Muscle layer of colon (tissue), 2 donors: ENCODE measurements at regions not wholly inside any gene's neighbourhood (a gene's known extent, or its start where the extent isn't known, plus 50 kb on each side); places are given as distances from the start of the nearest gene placed in this dataset.

ENCODE experiments used
- H3K27ac ChIP-seq: one replicate; pipeline ENCODE4 v1.7.0; 2013; ENCODE audit warnings: low read depth, mild to moderate bottlenecking, low read length, moderate library complexity
- H3K27me3 ChIP-seq, 2 donors: one replicate each; pipeline ENCODE4 v1.7.0; 2013; ENCODE audit warnings: low read length in 2 of 2, mild to moderate bottlenecking in 2 of 2; ENCODE audit not compliant: insufficient read depth in 2 of 2, control insufficient read depth in 1 of 2
- H3K36me3 ChIP-seq: one replicate; pipeline ENCODE4 v1.7.0; 2013; ENCODE audit warnings: mild to moderate bottlenecking, low read length; ENCODE audit not compliant: insufficient read depth
- H3K4me1 ChIP-seq: one replicate; pipeline ENCODE4 v1.7.0; 2013; ENCODE audit warnings: mild to moderate bottlenecking, low read length; ENCODE audit not compliant: insufficient read depth
- H3K4me3 ChIP-seq, 2 donors: one replicate each; pipeline ENCODE4 v1.7.0; 2013; ENCODE audit warnings: low read length in 2 of 2, low read depth in 1 of 2, mild to moderate bottlenecking in 1 of 2, moderate library complexity in 1 of 2
- H3K9ac ChIP-seq: one replicate; pipeline ENCODE4 v1.7.0; 2013; ENCODE audit warnings: low read length
- H3K9me3 ChIP-seq: one replicate; pipeline ENCODE4 v1.7.0; 2013; ENCODE audit warnings: mild to moderate bottlenecking, low read length
- donor health status: abdominal sarcoma.
- donor health status: Adenocarcinoma of cecum.

DNA sequence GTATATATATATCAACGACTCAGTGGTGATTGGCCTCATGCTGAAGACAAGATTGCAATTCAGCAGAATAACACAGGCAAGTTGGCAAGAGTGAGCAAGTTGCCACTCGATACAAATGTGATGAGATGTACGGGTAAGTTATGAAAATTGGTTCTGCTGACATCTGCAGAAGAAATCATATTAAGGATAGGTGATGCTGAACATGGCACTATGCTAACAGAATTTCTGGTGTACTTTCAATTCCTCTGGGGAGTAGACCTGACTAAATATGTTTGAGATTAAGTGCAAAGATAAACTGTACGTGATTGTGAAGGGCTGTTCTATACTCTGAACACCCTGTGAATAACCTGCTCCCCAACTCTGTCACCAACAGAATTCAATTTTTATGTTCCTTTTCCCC is 758.2 kb downstream of the TBC1D32 start:
- no peak overlapping the region for H3K4me3 ChIP-seq
- H3K4me1 ChIP-seq: no peaks in the 10 kb centered on the region
- no peak overlapping the region for H3K9ac ChIP-seq
- no peaks in the 10 kb centered on the region for H3K36me3 ChIP-seq
- no peaks in the 10 kb centered on the region for H3K9me3 ChIP-seq
- H3K27ac ChIP-seq: no peak overlapping the region
- no peaks in the 10 kb centered on the region for H3K27me3 ChIP-seq

DNA sequence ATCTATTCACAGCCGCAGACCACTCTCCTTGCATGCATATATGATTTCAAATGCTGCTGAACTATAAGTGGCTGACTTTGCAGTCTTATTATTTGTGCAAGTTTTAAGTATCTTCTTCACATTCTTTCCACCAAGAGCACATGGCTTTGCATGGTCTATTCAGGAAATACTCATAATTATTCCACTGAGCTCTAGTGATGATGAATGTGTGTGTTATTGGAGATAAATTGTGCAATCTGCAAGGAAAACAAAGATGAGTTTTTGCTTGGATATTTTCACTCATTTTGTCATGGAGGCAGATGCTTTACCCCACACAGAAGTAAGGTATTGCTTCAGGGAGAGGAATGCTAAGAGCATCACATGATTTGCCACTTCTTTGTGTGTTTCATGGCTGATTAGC is 764.6 kb downstream of the TBC1D32 start:
- Histone ChIP-seq H3K9ac (no peak overlapping the region), H3K9me3 (no peaks in the 10 kb centered on the region), H3K27me3 (no peaks in the 10 kb centered on the region), H3K27ac (no peak overlapping the region), H3K4me3 (no peak overlapping the region), H3K36me3 (no peaks in the 10 kb centered on the region), H3K4me1 (no peaks in the 10 kb centered on the region)

DNA sequence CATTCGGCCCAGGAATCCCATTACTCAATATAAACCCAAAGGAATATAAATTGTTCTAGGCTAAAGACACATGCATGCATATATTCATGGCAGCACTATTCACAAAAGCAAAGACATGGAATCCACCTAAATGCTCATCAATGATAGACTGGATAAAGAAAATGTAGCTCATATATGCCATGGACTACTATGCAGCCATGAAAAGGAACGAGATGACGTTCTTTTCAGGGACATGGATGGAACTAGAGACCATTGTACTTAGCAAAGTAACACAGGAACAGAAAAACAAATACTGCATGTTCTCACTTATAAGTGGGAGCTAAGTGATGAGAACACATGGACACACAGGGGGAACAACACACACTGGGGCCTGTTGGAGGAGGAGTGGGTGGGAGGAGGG is 769.5 kb downstream of the TBC1D32 start:
- no peak overlapping the region for H3K4me3 ChIP-seq
- H3K36me3 ChIP-seq: no peaks in the 10 kb centered on the region
- no peaks in the 10 kb centered on the region for H3K27me3 ChIP-seq
- H3K4me1 ChIP-seq: no peaks in the 10 kb centered on the region
- no peak overlapping the region for H3K9ac ChIP-seq
- H3K9me3 ChIP-seq: no peaks in the 10 kb centered on the region
- H3K27ac ChIP-seq: no peak overlapping the region

DNA sequence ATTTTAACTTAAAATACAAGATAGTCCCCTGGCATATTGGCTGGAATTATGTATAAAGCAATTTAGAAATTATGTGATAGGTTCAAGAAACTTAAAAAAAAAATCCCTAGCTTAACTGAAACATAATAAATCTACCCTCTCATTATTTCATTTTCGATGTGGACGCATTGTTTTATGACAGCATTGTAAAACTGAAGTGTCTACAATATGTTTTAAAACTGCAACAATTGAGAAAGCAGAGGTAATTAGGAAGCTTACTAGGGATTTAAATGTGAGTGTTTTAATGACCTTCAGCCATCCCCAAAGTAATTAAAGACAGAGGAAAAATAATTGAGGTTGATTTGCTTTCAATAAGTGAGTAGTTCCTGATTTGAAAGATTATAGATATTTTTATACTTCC is 776.0 kb downstream of the TBC1D32 start:
- Histone ChIP-seq H3K4me1 (no peaks in the 10 kb centered on the region), H3K36me3 (no peaks in the 10 kb centered on the region), H3K9ac (no peak overlapping the region), H3K27me3 (no peaks in the 10 kb centered on the region), H3K9me3 (no peaks in the 10 kb centered on the region), H3K4me3 (no peak overlapping the region), H3K27ac (no peak overlapping the region)

DNA sequence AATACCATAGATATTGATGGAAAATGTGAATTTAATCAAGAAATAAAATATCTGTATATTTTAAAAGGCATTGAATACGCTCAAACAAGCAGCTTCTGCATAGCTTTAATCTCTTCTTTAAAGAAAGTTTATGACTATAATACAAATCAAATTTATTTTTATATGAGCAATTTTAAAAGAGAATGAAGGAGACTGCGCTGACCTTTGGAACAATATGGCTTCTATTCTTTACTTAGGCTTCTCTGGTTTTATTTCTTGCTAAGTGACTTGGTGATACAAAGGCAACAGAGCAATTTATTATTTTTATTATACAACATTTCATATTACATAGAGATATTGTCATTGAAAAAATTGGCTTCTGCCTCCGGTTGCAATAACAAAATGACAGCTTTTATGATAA is 776.7 kb downstream of the TBC1D32 start:
- Histone ChIP-seq H3K9ac (no peak overlapping the region), H3K4me3 (no peak overlapping the region), H3K27me3 (no peaks in the 10 kb centered on the region), H3K27ac (no peak overlapping the region), H3K36me3 (no peaks in the 10 kb centered on the region), H3K9me3 (no peaks in the 10 kb centered on the region), H3K4me1 (no peaks in the 10 kb centered on the region)

DNA sequence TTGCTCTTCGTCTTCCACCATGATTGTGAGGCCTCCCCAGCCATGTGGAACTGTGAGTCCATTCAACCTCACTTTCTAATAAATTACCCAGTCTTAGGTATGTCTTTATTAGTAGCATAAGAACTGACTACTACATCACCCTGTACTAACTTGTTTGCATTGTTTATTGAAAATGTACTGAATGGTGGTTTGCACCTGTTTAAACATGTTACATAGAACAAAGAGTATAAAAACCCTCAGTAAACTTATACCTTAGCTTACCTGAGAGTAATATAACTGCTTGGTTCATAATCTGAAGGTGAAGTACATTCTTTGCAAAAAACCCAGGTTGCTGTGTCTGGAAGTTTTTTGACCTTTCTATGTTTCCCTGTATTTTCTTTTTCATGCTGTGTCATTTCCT is 777.8 kb downstream of the TBC1D32 start:
- Histone ChIP-seq H3K9ac (no peak overlapping the region), H3K27ac (no peak overlapping the region), H3K36me3 (no peaks in the 10 kb centered on the region), H3K4me1 (no peaks in the 10 kb centered on the region), H3K9me3 (no peaks in the 10 kb centered on the region), H3K27me3 (no peaks in the 10 kb centered on the region), H3K4me3 (no peak overlapping the region)

DNA sequence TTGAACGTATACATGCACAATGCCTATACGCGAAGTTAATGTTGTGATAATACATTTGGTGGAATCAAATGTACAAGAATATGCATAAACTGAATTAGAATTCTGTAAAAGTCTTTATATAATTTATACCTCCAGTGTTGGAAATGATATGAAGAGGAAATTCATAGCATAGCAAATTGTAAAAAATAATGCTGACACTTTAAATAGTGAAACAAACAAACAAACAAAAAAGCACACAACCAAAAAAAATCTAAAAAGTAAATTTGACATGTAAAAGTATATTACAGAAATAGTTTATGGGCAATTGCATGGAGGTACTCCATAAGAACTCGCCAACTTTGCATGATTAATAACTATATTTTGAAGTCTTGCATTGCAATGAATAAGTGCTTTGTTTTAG is 780.9 kb downstream of the TBC1D32 start:
- Histone ChIP-seq H3K4me1 (no peaks in the 10 kb centered on the region), H3K9ac (no peak overlapping the region), H3K27me3 (no peaks in the 10 kb centered on the region), H3K4me3 (no peak overlapping the region), H3K27ac (no peak overlapping the region), H3K36me3 (no peaks in the 10 kb centered on the region), H3K9me3 (no peaks in the 10 kb centered on the region)

DNA sequence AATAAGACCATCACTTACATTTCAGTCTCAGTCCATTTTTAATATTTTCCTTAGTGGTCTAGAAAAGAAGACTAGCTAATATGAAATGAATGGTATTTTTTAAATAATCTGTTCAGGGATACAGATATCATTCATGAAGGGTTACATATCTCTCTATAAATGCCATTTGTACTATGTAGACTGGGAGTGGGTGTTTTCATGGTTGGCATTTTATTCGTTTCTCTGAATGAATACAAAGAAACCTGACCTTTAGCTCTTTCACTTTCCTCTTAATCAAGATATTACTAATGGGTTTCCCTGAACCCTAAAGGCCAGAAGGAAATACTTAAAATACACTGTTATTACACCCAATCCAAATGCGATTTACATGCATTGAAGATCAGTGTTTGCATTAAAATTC is 788.9 kb downstream of the TBC1D32 start:
- H3K4me1 ChIP-seq: no peaks in the 10 kb centered on the region

DNA sequence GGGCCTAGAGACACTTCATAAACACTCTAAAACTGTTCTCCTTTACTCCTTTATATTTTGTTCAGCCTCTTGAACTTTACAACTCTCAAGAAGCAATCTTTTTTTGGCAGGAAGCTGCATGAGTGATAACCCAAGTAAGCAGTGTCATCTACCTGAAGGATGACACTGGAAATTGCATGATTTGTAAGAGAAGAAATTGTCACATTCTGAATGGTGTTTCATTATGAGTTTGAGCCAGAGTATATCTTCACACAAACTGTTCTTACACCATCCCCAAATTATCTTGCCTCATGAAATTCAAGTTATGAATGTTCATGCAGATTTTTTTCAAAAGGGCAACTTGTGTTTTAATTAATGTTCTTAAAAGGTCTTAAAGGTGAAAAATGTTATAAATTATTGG is 799.3 kb downstream of the TBC1D32 start:
- Histone ChIP-seq H3K4me1 (no peaks in the 10 kb centered on the region), H3K4me3 (no peak overlapping the region), H3K27me3 (no peaks in the 10 kb centered on the region), H3K9ac (no peak overlapping the region), H3K36me3 (no peaks in the 10 kb centered on the region), H3K9me3 (no peaks in the 10 kb centered on the region), H3K27ac (no peak overlapping the region)

More for the DNA sequence above, 788.9 kb downstream of the TBC1D32 start:
- no peak overlapping the region for H3K9ac ChIP-seq
- no peaks in the 10 kb centered on the region for H3K27me3 ChIP-seq
- no peaks in the 10 kb centered on the region for H3K9me3 ChIP-seq
- H3K27ac ChIP-seq: no peak overlapping the region
- no peak overlapping the region for H3K4me3 ChIP-seq
- no peaks in the 10 kb centered on the region for H3K36me3 ChIP-seq

DNA sequence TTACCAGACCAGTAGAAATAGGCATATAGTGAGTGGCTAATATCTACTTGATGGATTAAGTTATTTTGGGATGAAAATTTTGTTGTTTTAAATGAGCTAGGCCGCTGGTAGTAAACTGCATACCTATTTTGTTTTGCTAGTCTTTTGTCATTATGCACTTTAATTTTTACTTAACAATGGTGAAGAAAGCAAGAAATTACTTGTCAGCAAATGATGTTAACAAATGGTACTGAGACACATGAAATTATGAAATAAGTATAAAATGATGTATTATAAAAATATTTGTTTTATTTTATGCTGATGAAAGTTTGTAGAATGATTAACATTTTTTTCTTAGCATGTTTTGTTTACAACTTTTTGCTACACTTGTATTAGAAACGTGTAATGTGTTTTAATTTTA is 807.7 kb downstream of the TBC1D32 start:
- H3K36me3 ChIP-seq: no peaks in the 10 kb centered on the region
- H3K27me3 ChIP-seq: no peaks in the 10 kb centered on the region
- H3K4me3 ChIP-seq: no peak overlapping the region
- no peak overlapping the region for H3K9ac ChIP-seq
- no peaks in the 10 kb centered on the region for H3K4me1 ChIP-seq
- H3K27ac ChIP-seq: no peak overlapping the region
- no peaks in the 10 kb centered on the region for H3K9me3 ChIP-seq

DNA sequence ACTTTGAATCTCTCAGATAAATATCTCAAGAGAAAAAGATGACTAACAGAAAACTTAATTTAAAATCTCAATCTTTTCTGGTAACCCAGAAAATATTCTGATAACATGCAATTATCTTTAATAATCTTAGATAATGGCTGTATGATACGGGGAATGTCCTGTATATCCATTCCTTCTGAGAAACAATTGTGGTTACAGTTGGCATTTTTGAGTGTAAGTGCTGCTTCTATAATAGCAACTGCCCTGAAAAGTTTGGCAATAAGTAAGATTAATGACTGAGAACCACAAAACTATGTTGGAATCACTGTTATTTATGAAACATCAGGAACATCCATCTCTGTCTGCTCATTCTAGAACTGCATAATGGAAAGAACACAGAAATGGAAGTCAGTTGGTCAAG is 819.7 kb downstream of the TBC1D32 start:
- H3K9me3 ChIP-seq: no peaks in the 10 kb centered on the region
- H3K9ac ChIP-seq: no peak overlapping the region
- H3K27me3 ChIP-seq: no peaks in the 10 kb centered on the region
- H3K36me3 ChIP-seq: no peaks in the 10 kb centered on the region
- H3K4me3 ChIP-seq: no peak overlapping the region
- no peaks in the 10 kb centered on the region for H3K4me1 ChIP-seq
- no peak overlapping the region for H3K27ac ChIP-seq

DNA sequence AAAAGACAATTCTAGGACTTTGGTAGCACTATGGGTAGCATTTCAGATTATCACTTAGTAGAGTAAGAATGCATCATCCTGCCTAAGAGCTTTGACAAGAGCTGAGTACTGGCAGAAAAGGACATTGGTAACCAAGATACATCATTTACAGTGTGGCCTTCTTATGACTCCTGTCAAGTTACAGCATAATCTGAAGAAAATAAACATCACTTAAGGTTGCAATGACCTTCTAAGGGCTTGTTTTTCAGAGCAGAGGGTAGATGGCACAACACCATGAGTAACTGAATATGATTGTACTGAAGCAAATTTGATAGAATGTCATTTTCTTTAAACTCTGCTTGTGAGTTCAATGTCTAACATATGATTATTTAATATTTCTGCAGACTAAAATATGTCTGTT is 822.6 kb downstream of the TBC1D32 start:
- Histone ChIP-seq H3K4me1 (no peaks in the 10 kb centered on the region), H3K9me3 (no peaks in the 10 kb centered on the region), H3K27me3 (no peaks in the 10 kb centered on the region), H3K36me3 (no peaks in the 10 kb centered on the region), H3K27ac (no peak overlapping the region), H3K4me3 (no peak overlapping the region), H3K9ac (no peak overlapping the region)
